Activated CD4-positive, alpha-beta T cell treated with anti-CD3 and anti-CD28 coated beads, Interleukin-10, Interleukin-2, amounts not matched to agents 100 ng/mL and 50 ng/mL, durations not matched to agents 16 hours and 8 hours (primary cell): ENCODE measurements at regions not wholly inside any gene's neighbourhood (a gene's known extent, or its start where the extent isn't known, plus 50 kb on each side); places are given as distances from the start of the nearest gene placed in this dataset.

Experiments used
- DNase-seq: peaks from one replicate; pipeline ENCODE4 v3.0.0-alpha.2; 2020

DNA sequence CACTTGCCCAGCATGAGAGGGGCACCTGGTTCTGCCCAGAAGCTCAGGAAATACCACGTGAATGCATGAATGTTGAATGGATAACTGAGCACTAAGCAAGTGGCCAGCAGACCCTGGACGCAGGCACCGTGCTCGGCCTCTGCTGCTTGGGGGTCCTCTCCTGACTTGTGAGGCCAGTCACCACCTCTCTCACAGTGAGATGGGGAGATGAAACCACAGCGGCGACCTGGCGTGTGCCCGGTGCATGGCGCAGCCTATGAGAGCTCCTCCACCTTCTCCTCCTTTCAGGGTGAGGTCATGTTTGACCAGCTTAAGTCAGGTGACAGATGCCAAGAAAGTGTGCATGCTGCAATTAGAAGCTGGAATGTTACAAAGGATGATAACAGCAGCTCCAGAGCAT lies 75.5 kb downstream of the HMX1 start:
- DNase-seq: no peak

DNA sequence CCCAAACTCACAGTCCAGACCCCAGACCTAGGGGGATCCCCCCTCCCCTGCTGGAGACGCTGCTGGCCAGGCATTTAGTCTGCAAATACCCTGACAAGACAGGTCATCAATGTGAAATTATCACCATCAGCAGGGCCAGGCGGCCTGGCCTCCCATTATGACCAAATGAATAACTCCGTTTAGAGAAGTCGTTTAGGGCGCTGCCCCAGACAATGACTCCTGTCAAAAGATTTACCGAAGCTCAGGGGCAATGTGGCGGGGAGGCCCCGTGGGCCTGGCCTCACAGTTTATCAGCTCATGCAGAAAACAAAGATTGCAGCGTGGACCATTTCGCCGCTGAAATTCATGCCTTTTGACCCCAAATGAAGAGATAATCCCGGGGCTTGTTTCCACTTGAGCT lies 76.5 kb downstream of the HMX1 start:
- DNase-seq: no peak

DNA sequence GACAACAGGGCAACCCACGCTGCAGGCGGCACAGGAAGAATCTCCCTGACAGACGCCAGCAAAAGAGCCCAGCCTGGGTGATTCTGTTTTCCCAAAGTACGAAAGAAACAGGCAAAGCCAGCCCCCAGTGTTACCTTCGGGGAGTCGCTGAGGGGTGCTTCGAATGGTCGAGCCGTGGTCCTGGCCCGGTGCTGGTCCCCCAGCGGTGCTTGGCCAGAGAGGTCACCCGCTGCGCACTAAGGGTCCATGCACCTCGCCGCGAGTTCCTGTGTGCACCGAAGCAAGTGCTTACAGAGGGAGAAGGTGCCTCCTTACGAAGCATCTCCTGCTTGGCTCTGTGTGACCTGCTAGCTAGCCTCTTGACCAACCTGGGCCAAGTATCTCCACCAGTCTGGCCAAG lies 77.1 kb downstream of the HMX1 start:
- no peak for DNase-seq

DNA sequence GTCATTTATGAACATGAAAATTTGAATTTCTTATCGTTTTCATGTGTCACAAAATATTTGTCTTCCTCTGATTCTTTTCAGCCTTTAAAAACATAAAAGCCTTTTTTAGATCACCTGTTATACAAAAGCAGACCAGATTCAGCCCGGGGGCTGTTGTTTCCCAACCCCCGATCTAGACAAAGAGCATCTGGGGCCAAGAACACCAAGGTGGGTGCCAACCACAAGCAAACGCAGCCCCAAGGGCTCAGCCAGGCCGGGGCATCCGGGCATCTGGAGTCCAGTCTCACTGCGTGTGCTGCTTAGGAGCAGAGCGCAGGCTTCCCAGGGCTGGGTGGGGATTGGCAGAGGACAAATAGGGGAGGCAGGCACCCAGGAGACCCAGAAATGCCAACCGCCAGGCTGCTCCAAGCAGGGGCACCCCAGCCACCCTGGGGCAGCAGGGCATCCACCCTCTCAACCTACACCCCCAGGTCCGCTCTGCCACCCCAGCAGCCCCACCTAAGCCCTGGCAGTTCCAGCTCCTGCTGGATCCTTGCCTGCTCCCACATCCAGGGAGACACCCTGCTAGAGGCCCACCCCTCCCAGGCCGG lies 78.0 kb downstream of the HMX1 start:
- DNase-seq: no peak

DNA sequence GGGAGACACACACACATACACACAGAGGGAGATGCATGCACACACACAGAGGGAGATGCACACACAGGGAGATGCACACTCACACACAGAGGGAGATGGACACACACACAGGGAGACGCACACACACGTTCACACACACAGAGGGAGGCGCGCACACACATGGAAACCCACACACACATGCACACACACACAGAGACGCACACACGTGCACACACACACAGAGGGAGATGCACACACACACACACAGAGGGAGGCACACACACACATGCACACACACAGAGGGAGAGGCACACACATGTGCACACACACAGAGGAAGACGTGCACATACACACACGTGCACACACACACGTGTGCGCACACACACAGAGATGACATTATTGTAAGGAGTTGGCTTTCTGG lies 79.1 kb downstream of the HMX1 start:
- DNase-seq: no peak

DNA sequence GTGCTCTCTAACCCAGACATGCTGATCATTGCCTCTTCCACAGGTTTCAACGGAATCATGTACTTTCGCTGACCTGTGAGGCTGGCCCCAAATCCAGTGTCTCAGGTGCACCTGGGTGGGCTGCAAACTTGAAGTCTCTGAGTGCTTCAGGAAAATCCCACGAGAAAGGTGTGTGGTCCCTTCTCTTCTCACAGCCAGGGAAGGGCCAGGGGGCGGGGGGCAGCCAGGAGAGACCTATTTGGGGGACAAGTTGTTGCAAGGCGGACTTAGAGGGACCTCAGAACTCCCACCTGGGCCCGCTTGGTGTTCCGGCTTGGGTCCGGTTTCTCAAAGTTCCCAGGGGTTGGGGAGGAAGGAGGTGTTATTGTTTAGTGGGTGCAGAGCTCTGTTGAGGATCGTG lies 80.0 kb downstream of the HMX1 start:
- DNase-seq: no peak

DNA sequence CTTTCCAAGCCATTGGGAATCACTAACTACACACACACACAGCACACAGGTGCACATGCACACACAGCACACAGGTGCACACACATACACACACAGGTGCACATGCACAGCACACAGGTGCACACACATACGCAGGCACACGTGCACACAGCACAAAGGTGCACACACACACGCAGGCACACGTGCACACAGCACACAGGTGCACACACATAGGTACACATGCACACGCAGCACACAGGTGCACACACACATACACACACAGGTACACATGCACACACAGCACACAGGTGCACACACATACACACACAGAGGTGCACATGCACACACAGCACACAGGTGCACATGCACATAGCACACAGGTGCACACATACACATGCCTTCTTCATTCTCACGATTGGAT lies 80.9 kb downstream of the HMX1 start:
- DNase-seq: no peak

DNA sequence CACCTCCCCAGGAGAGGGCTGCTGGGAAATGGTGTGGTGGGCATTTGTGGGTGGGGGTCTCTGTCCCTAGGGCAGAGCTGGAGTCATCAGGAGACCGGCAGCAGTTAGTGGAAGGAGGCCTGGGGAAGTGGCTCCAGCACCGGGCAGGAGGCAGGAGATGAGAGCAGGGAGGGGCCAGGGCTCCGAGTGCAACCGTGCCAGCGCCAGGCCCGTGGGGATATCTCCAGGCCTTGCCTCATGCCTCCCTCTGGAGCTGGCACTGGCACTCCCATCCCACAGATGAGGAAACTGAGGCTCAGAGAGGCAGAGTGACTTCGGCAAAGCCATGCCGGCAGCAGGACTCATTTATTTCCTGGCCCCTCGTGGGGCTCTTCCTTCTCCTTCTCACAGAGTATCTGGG lies 83.5 kb downstream of the HMX1 start:
- DNase-seq: no peak

DNA sequence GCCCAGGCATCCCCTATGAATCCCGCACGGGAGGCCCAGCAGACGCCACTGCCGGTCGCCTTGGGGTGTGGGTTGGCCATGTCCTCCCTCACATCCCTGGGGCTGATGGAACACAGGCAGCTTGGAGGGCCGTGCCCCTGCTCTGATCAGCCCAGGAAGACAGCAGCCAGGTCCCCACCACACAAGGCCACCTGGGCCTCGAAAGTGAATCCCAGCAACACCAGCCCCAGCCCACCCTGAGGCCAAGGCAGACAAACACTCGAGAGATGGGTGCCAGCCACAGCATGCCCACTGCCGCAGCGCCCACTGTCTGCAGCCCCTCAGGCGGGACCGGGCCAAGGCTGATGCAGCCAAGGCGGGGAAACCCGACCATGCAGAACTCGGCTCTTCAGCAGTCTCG lies 85.5 kb downstream of the HMX1 start:
- no peak for DNase-seq

DNA sequence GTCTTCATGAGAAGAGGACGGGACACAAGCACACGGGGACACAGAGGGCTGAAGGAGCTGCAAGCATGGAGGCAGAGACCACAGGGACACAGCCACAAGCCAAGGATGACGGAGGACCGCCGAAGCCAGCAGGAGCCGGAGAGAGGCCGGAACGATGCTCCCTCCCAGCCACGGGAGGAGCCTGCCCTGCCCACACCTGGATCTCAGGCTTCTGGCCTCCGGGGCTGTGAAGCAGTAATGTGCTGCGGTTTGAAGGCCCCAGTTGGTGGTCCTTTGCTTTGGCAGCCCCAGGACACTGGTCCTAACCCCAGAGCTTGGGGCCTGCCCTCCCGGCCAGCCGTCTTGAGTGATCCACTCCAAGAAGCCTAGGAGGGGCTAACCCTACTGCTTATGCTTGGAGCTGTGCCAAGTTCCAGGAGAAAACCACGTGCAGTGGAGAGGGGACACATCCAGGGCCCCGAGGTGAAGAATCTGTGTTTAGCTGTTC lies 85.9 kb downstream of the HMX1 start:
- DNase-seq: no peak

DNA sequence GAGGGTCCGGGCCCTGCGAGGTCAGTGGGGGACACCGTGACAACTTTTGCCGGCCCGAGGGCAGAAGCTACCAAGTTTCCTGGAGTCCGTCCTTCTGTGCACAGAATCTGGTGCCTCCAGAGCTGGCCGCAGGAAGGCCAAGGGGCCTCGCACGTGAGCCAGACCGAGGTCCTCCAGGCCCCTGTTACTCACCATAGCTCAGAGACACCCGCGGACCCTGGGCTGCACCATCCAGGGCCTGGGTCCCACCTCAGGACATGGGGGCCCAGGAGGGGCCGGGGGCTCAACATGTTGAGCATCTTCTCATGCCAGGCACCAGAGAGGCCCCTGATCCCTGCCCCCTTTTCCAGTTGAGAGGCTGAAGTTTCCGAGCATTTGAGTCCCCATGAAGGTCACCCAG lies 87.9 kb downstream of the HMX1 start:
- no peak for DNase-seq

DNA sequence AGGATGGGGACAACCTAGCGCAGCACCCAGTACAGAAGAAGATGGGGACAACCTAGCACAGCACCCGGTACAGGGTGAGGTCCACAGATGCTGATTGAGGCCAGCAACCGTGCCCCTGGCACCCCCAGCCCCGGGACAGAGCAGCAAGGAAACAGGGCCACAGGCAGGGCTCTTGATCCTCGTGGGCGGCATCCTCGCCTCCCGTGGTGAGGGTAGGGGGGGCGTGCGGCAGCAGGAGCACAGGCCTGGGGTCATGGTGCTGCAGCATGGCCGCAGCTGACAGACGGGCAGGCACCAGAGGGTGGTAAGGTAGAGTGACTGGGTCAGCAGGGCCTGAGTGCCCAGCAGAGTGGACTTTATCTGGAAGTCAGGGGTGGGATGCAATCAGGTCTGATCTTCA lies 89.5 kb downstream of the HMX1 start:
- no peak for DNase-seq

DNA sequence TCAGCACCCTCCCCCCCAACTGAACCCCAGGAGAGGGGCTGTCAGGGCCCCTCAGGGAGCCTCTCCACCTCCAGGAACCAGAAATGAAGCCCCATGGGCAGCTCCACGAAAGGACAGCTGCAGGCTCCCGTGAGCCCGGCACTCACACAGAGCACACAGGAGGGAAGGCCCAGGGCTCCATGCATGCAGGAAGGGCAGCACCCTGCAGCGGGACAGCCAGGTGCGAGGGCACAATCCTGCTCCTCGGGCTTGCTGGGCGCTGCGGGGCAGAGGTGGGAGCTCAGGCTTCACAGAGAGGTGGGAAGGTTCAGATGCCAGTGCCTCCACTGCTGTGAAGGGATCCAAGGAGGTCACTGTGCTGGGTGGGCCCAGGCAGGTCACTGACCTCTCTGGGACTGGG lies 90.0 kb downstream of the HMX1 start:
- no peak for DNase-seq

DNA sequence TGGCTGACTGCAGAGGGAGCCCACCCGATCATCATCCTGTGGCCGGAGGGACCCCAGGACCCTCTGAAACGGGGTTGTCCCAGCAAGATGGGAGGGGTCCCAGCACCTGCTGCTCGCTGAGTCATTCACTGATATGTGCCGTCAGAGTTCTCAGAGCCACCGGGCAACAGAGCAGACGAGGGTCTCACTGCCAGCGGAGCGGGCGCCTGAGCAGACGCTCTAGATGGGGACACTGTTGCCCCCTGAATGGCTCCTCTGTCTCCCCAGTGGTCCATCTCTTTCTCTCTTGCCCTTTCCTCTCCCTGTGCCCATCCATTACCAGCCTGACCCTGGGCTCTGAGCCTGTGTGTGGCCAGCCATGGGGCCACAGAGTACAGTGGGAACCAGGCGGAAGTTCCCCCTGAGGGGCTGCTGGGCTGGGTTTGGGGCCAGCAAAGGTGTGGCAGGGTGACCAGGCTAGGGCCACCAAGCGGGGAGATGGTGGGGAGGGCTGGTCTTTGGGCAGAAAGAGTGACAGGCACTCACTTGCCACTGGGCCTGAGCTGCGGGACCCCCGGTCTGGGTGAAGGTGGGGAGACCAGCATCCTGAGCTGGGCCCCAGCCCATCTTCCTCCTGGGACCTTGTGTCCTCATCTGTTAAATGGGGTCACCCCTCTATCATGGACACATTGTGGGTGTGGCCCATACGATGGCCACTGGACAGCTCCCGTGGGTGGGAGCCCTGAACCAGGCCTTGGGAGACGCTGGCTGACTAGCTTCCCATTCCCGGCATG lies 90.9 kb downstream of the HMX1 start:
- DNase-seq: no peak

DNA sequence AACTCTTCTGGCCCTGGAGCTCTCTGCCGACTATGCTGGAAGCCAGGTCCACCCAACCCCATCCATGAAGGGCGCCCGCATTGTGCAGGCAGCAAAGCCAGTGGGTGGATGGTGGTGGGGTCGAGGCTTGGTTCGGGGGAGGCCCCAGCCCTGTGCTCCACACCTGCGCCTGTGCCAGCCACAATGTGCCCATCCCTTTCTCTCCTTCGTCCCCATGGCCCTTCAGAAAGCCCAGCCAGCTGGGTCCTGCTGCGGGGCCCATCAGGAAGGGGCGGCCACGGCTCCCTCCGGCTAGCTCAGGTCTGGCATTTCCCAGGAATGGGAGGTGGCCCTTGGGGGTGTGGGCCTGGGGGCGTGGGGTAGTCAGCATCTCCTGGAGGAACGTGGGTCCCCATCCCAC lies 91.6 kb downstream of the HMX1 start:
- no peak for DNase-seq

DNA sequence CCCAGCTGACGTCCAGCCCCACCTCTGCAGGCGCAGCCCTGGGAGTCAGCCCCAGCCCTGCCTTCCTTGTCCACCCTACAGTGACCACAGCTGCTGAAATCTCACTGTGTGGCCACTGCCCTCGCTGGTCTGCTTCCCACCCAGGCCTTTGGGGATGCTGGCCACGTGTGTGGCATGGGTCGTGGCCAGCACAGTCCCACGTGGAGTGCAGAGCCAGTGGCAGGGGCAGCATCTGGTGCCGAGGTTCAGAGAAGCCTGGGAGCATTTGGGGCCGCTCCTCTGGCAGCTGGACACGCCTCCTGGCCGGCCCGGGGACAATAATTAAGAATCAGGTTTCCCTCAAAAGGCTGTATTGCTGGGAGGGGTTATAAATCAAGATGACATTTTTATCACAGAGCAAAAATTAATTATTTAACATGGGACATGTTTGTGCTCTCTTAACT lies 92.1 kb downstream of the HMX1 start:
- no peak for DNase-seq

DNA sequence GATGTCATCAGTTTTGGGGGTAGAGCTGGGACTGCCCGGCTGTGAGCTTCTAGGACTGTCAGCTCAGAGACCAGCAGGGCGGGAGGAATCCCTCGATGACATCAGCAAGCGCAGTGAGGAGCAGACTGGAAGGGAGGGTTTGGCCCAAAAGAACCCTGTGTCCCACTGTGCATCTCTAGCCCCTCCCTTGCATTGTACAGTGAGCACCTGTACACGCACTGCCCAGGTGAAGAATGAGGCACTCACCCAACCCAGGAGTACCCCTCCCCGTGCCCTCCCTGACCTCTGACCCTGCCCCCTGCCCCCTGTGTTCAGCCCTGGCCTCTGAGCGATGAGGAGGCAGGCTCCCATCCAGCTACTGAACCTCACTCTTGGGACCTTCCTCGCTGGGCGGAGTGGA lies 92.9 kb downstream of the HMX1 start:
- no peak for DNase-seq

DNA sequence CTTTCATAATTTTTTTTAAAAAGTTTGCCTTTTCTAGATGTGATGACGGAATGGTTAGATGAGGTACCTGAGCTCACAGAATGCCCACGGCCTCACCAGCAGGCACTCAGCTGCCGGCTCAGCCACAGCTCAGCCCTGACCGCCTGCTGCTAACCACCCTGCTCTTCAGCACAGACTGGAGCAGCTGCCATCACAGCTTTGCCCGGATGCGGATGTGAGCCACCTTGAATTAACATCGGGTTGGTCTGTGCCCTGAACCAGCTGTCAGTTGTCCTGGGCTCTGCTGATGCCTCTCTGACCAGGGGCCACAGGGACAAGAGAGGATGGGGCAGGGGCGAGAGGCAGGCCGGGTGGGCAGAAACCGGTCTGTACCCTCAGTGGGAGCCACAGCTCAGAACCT lies 93.3 kb downstream of the HMX1 start:
- no peak for DNase-seq

DNA sequence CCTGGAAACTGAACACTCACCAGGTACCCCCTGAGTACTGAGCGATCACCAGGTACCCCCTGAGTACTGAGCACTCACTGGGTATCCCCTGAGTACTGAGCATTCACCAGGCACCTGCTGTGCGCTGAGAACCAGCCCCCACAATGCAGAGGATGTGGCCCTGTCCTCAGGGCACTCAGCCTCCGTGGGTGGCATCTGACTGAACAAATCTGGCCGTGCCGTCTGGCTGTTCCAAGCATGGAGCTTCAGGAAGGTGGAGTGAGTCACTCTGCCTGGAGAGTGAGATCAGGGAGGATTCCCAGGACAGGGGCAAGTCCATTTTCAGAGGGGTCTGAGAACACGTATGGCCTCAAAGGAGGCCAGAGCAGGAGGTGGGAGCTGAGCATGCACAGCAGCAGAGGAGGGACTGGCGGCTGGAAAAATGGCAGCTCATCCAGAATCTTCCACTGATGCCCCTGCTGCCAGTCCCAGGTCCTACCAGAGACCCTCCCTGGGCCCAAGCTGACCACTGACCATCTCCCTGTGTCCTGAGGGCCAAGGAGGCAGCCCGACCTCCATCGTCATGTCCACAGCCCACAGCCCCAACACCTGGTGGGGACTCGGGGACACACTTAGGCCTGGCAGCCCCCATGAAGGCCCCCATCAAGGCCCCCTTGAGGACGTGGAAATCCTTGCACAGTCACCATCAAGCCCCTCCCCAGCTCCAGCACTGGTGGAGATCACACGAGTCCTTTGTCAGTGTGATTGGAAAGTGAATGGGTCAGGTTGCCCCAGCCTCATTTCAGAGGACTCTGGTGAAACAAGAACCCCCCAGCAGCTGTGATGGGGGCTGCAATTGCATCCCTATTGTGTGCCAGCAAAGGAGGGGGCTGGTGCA lies 94.1 kb downstream of the HMX1 start:
- no peak for DNase-seq

DNA sequence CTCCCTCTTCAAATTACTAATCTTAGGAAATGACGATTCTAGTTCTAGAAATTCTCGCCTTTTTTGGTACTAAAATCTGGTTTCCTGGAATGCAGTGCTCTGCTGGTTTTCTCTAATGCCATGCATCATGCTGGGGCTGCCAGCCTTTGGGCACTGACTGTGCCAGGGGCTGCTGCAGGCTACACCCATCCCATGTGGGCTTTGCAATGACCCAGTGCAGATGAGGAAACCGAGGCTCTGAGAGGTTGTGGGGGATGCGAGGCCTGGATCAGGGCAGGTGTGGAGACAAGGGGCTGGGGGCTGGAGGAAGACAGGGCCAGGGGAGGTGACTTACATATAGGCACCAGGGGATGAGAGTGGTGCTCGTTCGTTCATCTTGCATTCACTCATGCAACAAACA lies 95.3 kb downstream of the HMX1 start:
- no peak for DNase-seq

DNA sequence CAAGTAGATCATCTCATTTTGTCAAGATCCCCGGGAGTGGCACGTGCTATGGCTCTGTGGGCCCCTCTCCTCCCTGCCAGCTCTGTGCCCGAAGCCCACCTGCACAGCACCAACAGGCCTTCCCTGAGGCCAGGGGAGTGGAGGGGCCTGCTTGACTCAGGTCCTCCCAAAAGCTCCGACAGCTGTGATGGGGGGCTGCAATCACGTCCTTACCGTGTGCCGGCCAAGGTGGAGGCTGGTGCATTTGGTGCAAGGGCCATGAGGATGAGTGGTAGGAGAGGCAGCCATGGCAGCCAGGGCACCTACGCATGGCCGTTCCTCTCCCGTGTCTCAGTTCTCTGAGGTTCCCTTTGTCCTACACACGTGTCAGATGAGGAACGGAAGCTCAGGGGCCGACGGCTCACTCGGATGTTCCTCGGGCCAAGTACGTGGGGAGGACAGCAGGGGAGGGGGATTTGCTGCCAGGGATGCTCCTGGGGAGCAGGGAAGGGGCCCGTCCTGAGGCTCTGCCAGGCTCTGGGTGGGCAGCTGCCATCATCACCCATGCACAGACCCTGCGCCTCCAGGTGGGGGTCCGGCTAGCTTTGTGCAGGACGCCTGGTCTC lies 95.8 kb downstream of the HMX1 start:
- no peak for DNase-seq

DNA sequence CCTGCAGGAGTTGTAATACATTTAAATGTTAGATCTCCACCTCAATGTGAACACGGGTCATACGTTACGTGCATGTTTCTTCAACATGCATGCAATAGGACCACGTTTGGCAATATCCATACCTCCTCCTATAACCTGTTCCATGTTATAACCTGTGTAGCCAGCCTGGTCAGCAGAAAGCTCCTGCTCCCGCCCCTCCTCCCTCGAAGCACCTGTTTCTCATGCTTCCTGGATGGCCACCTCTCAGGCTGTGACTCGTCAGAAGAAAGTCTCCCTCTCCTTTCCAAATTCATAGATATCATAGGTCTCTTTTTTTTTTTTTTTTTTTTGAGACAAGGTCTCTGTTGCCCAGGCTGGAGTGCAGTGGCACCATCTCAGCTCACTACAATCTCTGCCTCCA lies 96.5 kb downstream of the HMX1 start:
- DNase-seq: no peak

DNA sequence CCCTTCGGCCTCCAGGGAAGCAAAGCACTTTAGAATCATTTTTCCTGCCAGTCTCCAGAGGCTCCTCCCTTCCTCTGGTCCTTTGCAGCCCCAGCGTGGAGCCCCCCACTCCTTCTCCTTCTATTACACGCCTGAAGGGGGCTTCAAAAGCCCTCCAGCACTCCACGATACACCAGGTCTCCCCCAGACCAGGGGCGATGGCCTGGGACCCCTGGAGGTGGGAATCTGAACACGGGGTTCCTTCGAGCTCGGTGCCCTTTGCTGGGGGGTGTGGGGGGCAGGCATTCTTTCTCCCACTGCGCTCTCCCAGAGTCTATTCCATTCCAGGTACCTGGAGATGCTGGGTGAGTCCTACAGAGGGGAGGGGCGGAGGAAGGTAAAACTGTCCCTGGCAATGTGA lies 97.6 kb downstream of the HMX1 start:
- no peak for DNase-seq
